ENCODE measurements at regions not wholly inside any gene's neighbourhood (a gene's known extent, or its start where the extent isn't known, plus 50 kb on each side); places are given as distances from the start of the nearest gene placed in this dataset.

- intact Hi-C loops (cut with DNase I; ENCODE audit: low total_unique reads), result no loop called here
- TF ChIP-seq CTCF (IDR thresholded peaks at IDR 0.05) (no peak), POLR2A (IDR thresholded peaks at IDR 0.05) (no peak)
- no peak for DNase-seq (ENCODE audit: low spot score in 2 of 2)
- no peak overlapping the region for H3K4me3 ChIP-seq (ENCODE audit: low read depth, poor library complexity, severe bottlenecking)
Measured at GRCh38 chr4:91894006-91894405, 409.8 kb upstream of the GRID2 start.

- WGBS, 2 donors, result 38 to 54% methylated on average over 1 of the region's 1 CpG
- intact Hi-C loops (cut with DNase I; ENCODE audit: low total_unique reads), result no loop called here
- DNase-seq (ENCODE audit: low spot score in 2 of 2), result no peak
- TF ChIP-seq CTCF (IDR thresholded peaks at IDR 0.05) (no peak), POLR2A (IDR thresholded peaks at IDR 0.05) (no peak)
- no peak overlapping the region for H3K4me3 ChIP-seq (ENCODE audit: low read depth, poor library complexity, severe bottlenecking)
Measured at GRCh38 chr4:91904556-91904955, 399.2 kb upstream of the GRID2 start.

DNA sequence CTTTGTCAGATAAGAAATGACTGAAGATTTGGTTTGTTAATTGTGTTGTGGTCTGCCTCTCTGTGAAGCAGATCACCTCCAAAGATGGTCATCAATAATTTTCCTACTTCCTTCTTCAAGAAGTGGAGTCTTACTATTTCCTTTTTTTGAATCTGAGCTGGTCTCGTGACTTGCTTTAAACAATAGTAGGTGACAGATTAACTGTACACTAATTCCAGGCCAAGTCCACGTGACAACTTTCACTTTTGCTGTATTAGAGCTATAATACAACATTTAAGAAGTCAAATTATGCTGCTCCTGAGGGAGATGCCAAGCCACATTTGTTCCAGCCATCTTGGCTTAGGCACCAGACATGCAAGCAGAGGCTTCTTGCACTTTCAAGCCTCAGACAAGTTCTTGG is 393.8 kb upstream of the GRID2 start:
- 45 to 61% methylated on average over 2 of the region's 2 CpGs for WGBS, 2 donors
- no peak overlapping the region for H3K4me3 ChIP-seq (ENCODE audit: low read depth, poor library complexity, severe bottlenecking)
- intact Hi-C loops (cut with DNase I; ENCODE audit: low total_unique reads), result loop anchor here (5.0 kb wide), 1 partner anchor 847 kb away; no protein-coding TSS in a partner anchor
- no peak for TF ChIP-seq POLR2A (IDR thresholded peaks at IDR 0.05)
- TF ChIP-seq CTCF (IDR thresholded peaks at IDR 0.05), result no peak
- no peak for DNase-seq (ENCODE audit: low spot score in 2 of 2)

DNA sequence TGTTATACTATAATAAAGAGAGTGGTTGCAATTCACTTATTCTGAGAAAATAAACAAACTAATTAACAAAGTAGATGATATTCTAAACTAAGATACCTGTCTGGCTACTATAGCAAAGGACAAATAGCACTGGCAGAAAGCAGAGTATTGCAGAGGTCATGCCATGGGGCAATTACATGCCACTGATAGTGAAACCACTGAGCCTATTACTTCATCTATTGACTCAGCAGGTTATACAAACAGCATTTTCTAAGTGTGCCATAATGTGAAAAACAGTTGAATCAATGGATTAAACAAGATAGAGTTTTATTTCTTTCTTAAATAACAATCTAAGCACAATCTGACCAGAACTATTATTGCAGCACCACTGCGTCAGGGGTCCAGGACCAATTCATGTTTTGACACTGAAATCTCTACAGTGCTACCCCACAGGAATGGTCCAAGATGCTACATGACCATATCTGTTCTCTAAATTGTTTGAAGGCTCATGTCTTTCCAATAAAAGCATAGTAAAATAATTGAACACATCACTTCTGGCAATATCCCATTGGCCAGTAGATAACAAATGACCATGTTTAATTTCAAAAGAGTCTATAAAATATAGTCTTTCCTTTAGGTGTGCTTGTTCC is 389.5 kb upstream of the GRID2 start:
- WGBS, 2 donors, result 89 to 94% methylated on average over 1 of the region's 1 CpG
- no peak for DNase-seq (ENCODE audit: low spot score in 2 of 2)
- no peak overlapping the region for H3K4me3 ChIP-seq (ENCODE audit: low read depth, poor library complexity, severe bottlenecking)
- no peak for TF ChIP-seq POLR2A (IDR thresholded peaks at IDR 0.05)
- intact Hi-C loops (cut with DNase I; ENCODE audit: low total_unique reads), result loop anchor here (5.0 kb wide), 1 partner anchor 843 kb away; no protein-coding TSS in a partner anchor

GRCh38 chr4:91916219-91916618 is 387.5 kb upstream of the GRID2 start:
- no peak overlapping the region for H3K4me3 ChIP-seq (ENCODE audit: low read depth, poor library complexity, severe bottlenecking)
- intact Hi-C loops (cut with DNase I; ENCODE audit: low total_unique reads), result no loop called here
- TF ChIP-seq POLR2A (IDR thresholded peaks at IDR 0.05), result no peak
- no peak for TF ChIP-seq CTCF (IDR thresholded peaks at IDR 0.05)

DNA sequence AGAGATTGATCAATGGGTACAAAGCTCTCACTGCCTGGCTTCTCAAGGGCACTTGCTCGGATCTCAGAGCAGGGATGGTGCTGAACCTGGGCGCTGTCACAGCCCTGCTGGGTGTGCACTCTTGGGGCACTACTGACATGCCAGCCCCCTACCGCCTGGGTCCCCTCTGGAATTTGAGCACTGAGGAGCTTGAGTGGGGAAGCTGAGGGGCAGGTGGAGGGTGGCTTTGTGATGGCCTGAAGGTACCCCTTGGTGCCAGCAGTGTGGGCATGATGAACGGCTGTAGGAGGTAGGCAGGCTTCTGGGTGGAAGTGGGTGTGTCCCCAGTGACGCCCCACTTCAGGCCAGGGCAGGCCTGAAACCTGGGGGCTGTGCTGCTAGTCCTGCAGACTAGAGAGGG is 379.1 kb upstream of the GRID2 start:
- WGBS, 2 donors, result 84 to 90% methylated on average over 5 of the region's 5 CpGs
- TF ChIP-seq POLR2A (IDR thresholded peaks at IDR 0.05), result no peak
- intact Hi-C loops (cut with DNase I; ENCODE audit: low total_unique reads), result no loop called here
- H3K4me3 ChIP-seq (ENCODE audit: low read depth, poor library complexity, severe bottlenecking), result no peak overlapping the region
- no peak for DNase-seq (ENCODE audit: low spot score in 2 of 2)

More at GRCh38 chr4:91916219-91916618, 387.5 kb upstream of the GRID2 start:
- no peak for DNase-seq (ENCODE audit: low spot score in 2 of 2)

DNA sequence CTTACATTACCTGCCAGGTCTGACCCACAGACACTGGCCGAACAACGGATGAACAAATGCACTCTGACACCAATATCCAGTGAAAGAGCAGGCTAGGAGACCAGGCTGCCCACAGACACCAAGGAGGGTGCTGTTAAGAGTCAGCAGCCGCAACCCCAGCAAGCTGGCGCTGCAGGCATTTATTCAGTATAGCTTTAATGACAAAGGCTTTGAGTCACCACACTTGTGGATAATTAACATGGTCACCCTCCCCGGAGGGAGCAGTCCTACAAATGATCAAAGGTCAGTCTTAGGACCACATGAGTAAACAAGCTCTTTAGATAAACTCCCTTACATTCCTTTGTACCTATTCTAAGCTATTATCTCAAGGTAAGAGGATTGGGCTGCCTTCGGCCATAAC is 368.5 kb upstream of the GRID2 start:
- intact Hi-C loops (cut with DNase I; ENCODE audit: low total_unique reads), result no loop called here
- TF ChIP-seq POLR2A (IDR thresholded peaks at IDR 0.05) (no peak), CTCF (IDR thresholded peaks at IDR 0.05) (no peak)
- no peak overlapping the region for H3K4me3 ChIP-seq (ENCODE audit: low read depth, poor library complexity, severe bottlenecking)
- DNase-seq (ENCODE audit: low spot score in 2 of 2), result no peak
- WGBS, 2 donors, result 90 to 93% methylated on average over 6 of the region's 6 CpGs
